Tongue (tissue), 1 donor: ENCODE measurements at regions not wholly inside any gene's neighbourhood (a gene's known extent, or its start where the extent isn't known, plus 50 kb on each side); places are given as distances from the start of the nearest gene placed in this dataset.
"Not testable (repeated sequence)": the region's sequence is repeated elsewhere in the genome, so short reads cannot be mapped to it uniquely, and the experiment has no call there.

ENCODE experiments used
- DNase-seq: peaks from one replicate; pipeline ENCODE4 v3.0.0-alpha.2; 2015

DNA sequence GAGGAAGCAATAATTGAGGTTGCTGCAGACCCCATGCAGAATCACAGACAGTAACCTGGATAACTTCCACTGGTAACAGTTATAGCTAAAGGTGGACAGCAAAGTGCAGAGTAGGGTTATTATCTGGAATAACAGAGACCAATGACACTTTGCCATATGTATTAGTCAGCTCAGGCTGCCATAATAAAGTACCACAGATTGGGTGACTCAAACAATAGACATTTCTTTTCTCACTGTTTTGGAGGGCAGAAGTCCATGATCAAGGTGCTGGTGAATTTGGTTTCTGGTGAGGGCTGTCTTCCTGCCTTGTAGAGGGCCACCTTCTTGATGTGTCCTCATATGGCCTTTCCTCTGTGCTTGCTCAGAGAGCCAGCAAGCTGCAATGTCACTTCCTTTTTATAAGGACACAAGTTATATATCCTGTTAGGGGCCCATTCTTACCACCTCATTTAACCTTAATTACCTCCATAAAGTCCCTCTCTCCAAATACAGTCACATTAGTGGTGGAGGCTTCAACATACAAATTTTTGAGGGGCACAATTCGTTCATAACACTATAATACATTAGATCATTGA, 191.0 kb upstream of the LRP1B start:
- no peak for DNase-seq

DNA sequence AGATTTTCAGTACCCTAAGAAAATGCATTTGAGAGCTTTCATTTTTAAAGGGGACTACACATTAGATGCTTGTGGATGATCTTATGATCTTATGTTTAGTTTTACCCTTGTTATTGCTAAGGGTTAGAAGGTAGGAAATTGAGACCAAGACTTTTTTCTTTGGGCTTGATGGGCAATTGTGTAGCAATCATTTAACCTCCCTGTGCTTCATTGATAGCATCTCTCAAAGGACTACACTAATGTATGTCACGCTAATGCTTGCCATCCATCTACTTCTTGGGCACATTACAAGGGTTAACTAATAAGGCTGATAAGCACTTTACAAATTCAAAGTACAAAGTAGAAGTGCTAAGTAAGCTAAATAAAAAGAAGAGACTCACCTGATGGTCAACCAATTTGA, 189.3 kb upstream of the LRP1B start:
- DNase-seq, result no peak

DNA sequence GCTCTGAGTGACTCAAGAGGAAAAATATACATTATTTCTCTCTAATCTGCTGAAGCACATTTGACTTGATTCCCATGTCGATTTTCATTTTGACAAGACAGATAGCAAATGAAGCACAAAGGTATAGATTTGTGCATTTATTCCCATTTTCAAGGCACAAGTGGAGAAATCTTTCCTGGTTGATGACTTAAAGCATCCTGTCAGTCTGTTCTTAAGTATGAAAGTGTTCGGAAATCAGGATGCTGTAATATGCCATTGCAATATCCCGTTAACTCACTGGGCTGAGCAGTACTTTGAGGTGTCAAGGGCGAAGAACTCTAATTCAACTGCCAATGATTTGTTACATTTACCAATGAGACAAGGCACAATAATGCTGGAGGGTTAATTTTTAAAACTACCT, 185.2 kb upstream of the LRP1B start:
- DNase-seq, result no peak

DNA sequence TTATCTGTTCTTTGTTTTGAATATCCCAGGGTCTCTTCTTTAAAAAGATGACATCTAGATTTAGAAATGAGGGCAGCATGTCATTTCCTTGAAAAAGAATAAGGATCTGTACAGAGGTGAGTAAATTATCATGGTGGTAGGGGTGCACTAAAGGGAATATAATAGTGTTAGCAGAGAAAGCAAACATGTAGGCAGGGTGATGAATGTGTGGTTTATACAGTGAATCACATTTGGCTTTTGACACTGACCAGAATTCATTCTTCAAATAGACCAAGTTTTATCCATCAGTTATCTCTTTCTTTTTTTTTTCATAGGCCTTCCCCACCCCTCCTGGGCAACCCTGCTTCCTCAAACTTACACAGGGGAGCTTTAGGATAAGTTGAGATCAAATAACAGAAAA, 184.5 kb upstream of the LRP1B start:
- DNase-seq, result no peak

DNA sequence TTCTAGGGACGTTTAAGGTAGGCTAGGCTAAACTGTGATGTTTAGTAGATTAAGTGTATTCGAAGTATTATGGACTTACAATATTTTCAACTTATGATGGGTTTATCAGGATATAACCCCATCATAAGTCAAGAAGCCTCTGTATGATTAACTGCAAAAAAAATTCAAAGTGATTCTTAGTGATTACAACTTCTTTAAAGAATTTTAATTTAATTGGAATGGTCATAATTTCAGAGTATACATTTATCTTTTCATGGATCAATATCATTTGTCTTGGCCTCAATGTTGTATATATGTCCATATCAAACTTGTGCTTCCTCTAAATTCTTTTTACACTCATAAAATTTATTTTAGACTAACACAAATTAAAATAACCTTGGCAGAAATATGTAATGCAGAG, 183.3 kb upstream of the LRP1B start:
- DNase-seq, result no peak

DNA sequence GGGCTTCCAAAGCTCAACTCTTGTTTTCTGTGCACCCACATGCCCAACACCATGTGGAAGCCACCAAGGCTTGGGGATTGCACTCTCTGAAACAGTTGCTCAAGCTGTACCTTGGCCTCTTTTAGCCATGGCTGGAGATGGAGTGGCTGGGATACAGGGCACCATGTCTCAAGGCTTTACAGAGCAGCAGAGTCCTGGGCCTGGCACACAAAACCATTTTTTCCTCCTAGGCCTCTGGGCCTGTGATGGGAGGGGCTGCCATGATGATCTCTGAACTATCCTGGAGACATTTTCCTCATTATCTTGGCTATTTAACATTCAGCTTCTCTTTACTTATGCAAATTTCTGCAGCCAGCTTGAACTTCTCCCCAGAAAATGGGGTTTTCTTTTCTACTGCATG, 179.7 kb upstream of the LRP1B start:
- DNase-seq, result no peak

DNA sequence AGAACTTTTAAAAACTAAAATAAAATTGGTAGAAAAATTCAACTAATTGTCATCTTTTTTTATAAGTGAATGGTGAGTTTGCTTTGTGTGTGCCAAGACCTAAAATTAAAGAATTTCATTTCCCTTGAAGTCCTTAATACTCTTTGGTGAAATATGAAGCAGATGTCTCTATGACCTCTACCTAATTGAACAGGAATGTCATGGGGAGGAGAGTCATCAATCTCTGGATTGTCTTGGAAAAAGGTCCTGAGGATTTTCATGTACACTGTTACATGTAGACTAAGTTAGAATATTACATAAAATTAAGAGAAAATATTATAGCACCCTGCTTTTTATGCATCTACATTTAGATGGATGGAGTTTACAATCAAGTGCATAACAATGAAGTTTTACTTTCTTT, 177.9 kb upstream of the LRP1B start:
- DNase-seq, result no peak

DNA sequence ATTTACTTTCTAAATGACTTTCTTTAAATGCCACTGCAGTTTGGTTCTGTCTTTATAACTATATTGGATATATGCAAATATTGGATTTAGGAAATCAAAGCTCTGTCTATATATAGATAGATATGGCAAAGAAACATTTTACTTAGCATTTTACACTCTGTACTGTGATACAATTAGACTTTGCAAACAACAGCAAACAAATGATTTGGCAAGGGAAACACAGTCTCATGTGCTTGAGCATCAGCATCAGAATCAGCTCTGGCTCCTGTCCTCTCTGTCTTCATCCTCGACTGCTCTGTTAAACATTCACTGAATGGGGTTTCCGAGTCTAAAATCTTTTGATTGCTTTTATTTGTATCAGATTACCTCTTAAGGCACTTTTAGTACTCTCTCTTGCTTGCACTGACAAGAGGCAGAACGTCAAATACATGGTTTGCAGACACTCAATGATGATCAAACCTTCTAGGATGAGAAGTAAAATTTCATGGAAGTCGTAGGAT, 176.8 kb upstream of the LRP1B start:
- no peak for DNase-seq

DNA sequence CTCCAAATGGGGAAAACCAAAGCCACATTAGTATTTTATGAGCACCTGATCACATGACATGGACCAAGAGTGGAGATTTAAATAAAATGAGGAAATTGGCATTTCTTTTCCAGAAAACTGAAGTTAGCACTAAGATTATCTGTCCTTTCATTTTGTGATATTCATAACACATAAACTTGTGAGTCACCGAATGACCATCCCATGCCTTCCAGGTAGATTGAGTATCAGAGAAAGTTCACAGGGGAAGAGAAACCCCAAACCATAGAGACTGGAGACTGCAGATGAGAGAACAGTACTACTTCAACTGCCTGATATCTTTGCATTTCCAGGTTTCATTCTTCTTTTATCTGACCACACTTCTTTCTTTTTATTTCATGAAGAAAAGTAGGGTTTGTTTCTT, 176.3 kb upstream of the LRP1B start:
- no peak for DNase-seq

DNA sequence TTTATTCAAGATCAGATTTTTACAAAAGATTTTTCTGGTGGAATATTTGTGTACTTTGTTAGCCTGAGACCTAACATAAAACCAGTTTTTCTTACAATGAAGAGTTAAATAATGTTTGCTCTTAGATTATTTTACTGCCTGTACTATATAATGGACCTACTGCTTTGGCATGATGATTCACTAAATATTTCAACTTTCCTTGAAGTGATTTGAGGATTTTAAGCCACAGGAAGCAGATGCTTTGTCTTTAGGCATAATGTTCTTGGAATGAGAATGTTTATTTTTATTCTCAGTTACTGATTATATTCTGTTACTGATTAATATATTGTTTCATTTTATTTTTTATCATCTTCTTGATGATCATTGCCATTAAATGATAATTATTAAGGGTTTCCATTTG, 175.3 kb upstream of the LRP1B start:
- DNase-seq, result no peak

DNA sequence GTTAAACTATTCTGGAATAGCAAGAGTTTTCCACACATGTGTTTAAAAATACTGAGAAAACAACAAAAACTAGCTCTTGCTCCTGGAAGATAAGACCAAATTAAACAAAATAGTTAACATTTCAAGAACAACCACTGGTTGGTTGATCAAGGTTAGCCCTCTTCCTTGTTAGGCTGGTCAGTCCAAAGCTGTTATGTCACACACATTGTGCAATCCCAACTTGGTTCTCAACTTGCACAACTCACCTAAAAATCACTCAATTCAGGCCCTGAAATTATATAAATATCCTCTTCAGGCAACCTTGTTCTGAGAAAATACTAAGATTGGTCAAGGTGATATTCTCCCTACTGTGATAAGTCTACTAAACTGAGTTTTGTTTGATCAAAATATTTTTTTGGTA, 169.7 kb upstream of the LRP1B start:
- DNase-seq, result no peak

DNA sequence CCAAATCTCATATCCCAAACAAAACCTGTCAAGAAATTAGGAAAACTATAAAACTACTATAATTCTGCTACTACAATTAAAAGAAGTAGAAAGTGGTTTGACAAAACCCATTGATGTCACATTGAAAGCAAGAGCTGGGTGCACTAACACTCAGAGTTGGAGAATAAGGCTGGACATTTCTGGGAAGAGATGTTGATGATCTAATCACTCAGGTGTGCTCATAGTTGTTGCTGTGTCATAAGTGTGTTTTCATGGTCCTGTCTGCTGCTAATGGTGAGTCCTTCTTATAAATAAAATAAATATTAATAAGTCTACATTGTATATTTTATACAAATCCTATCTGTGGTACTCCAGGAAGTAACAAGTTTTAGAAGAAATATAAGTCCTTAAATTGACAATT, 168.2 kb upstream of the LRP1B start:
- DNase-seq, result no peak

DNA sequence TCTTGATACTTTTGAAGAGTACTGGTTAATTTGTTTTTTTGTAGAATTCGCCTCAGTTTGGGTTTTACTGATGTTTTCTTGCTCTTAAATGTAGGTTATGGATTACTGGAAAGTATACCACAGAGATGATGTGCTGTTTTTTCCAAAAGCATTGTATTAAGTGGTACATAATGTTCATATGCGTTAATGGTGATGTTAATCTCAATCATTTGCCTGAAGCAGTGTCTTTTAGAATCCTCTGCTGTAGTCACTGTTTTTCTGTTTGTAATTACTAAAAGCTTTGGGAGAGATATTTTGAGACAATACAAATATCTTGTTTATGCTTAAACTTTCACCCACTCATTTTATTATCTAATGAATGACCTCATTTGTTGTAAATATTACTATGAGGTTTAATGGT, 163.4 kb upstream of the LRP1B start:
- DNase-seq, result no peak

DNA sequence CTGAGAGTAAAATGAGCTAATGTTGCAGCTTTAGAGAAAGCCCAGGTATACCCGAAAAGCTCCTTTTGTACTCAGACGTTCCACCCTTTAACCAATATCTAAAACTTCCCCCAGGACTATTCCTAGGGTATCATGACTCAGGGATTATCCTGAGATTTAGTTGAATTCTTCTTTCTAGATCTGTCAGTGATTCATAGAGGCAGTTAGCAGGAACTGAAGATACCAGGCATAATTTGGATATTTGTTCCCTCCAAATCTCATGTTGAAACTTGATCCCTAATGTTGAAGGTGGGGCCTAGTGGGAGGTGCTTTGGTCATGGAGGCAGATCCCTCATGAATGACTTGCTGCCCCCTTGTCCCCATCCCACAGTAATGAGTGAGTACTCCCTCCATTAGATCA, 161.2 kb upstream of the LRP1B start:
- DNase-seq, result no peak

DNA sequence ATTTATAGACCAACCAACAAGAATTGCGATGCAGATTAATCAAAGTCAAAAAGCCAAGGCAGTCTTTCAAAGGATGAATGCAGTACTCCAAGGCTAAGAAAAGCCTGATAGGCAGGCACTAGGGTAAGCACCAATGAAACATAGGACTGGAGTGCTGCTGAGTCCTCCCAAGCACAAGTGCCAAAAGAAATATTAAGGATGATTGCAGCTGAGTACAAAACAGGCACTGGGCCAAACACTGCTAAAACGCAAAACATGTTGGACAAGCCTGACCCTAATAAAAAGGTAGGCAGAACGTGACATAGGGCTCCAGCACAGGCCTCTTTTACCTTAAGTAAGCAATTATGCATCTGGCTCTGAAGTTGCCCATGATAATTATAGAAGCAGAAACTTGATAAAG, 160.1 kb upstream of the LRP1B start:
- peak; percentile 3 for DNase-seq

DNA sequence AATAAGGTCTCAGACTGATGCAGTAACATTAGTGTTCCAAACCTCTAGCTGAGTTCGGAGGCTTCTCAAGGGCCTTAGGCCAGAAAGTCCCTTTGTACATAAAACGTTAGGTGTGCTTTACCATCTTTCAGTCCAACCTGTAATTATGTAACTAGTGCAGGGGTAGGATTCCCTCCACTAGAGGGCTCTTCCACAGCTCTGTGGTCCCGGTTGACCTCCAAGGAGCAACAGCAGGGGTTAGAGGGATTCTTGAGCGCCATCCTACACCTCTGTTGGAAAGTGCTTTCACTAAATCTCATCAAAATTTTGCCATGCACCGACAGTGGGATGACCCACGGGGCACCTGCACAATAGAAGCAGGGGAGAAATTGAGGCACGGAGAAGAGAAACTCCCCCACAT, 155.8 kb upstream of the LRP1B start:
- DNase-seq, result no peak

DNA sequence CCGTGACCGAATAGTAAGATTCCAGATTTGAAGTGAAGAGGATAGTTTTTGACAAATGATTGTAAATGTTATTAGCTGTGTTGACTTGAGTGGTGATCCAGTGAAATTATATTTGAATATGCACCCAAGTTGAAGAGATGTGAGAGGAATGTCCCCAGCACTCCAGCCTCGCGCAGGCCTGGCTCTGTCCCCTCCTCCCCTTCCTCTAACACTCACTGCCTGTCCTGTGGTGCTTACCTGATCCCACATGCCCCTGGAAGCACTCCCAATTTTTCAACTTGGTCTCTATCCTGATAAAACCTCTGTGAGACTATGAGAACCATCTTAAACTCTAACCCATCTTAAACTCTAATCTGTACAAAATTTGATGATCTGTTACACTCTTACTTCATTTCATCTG, 154.7 kb upstream of the LRP1B start:
- no peak for DNase-seq

DNA sequence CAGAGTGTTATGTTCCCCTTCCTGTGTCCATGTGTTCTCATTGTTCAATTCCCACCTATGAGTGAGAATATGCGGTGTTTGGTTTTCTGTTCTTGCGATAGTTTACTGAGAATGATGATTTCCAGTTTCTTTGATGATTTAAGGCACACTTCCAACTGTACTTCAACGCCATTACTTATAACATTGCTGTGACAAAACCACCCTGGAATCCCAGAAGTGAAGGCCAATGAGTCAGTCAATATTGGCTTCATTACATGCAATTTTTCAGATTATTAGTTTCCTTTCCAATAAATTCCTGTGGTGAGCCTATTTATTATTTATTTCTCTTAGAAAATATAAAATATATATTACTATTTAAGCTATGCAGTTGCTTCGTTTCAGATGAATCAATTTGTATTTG, 153.5 kb upstream of the LRP1B start:
- not testable (repeated sequence) for DNase-seq

DNA sequence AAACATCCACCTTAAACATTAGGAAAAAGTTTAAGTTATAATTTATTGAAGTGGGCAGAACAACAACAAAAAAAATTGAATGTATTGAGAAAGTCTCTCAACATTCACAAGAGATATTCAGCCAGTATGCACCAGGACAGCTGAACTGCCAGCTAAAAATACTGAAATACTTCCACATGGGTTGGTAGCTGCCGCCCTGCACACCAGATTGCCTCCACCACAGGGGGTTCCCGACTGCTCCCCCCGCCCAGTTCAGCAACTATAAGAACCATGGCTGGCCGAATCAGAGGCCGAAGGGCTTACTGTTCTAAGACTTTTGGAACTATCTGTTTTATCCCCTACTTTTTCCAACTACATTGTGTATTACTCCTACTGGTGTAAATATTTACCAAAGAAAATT, 150.0 kb upstream of the LRP1B start:
- no peak for DNase-seq

DNA sequence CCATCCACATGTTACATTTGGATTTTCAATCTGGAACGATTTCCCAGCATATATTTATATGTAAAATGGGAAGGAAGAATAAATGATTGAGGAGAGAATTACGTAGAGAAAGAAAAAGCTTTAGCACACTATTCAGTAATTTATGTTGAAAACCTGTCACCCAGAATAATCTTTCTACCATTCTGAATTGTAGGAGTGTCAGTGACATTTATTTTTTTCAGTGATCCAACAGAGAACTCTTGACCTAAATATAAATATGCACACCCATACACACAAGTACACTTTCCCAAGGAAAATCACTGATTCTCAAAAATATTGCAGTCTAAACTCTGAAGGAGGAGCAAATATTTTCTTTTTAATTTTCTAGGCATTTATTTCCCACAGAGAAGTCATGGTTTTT, 140.2 kb upstream of the LRP1B start:
- no peak for DNase-seq

DNA sequence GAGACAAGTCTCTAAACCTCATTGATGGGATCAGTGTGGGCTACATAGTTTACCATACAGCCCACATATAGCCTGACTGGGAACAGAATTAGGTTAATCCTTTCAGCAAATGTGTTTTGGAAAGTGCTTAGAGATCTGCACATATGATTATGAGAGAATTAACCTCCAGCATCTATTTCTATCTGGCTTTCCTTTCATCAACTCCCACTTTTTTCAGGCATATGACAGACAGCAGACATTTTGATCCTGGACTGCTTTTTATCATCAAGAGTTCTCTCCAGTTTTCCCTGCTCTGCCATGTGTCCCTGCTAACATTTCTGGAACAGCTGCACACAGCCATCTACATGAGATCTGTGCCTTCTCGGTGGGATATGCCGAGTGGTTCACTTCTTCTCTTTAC, 139.5 kb upstream of the LRP1B start:
- DNase-seq, result peak; percentile 34

DNA sequence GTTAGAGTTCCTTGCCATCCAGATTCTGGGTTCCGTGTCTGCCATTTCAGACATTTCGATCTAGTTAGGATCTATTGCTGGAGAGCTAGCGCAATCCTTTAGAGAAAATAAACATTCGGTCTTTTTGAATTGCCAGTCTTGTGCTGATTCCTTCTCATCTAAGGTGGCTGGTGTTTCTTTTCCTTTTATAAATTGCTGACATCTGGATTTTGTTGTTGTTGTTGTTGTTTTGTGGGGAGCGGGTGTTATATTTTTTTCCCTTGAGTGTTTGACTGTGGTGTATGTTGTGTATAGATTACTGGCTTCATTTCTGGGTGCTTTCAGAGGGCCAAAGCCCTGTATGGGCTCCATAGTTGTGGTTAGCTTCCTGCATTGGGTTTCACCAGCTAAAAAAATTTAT, 128.5 kb upstream of the LRP1B start:
- no peak for DNase-seq

DNA sequence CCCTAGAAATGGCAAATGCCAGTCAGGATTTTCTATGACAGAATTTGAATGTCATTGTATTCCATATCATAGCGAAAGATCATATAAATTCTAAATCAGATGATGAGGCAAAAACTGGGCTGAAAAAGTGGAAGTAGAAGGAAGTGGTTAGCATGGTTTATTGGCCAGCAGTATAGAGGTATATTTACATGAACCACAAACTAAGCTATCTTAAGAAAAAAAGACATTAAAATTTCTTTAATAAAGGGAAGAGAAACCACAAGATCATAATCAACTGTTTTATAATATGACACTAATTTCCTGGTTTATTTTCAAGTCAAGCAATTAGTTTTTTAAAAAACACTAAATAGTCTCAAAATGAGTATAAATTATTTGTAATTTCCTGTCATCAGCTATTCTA, 123.2 kb upstream of the LRP1B start:
- no peak for DNase-seq

DNA sequence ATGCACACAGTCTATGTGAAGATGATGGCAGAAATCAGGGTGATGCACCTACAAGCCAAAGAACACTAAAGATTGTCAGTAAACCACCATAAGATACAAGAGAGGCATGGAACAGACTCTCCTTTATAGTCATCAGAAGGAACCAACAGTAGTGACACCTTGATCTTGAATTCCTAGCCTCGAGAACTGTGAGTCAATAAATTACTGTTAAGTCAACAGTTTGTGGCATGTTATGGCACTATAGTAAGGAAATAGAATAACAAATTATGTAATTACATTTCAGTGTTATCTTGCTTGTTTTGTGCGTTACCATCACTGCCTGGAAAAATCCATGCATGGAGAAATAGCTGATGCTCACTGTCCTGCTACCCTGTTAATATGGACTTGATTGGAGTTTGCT, 110.2 kb upstream of the LRP1B start:
- DNase-seq, result no peak

DNA sequence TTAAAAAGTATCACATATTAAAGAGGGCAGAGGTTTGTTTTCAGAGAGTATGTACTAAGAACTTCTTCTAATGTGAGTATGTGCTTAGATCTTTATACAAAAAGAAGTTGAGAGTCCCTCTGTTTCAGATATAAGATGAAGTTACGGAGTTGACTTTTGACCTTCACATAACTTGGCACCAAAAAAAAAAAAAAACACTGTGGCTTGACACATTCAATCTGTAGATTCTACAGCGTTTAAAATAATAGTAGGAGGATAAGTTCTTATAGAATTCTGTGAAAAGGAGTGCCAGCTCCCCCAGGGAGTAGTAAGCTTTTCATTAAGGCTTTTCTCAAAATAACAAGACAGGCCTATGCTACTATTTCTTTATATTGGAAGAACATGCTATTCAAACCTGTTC, 105.4 kb upstream of the LRP1B start:
- no peak for DNase-seq
